ENCODE measurements at regions not wholly inside any gene's neighbourhood (a gene's known extent, or its start where the extent isn't known, plus 50 kb on each side); places are given as distances from the start of the nearest gene placed in this dataset.

DNA sequence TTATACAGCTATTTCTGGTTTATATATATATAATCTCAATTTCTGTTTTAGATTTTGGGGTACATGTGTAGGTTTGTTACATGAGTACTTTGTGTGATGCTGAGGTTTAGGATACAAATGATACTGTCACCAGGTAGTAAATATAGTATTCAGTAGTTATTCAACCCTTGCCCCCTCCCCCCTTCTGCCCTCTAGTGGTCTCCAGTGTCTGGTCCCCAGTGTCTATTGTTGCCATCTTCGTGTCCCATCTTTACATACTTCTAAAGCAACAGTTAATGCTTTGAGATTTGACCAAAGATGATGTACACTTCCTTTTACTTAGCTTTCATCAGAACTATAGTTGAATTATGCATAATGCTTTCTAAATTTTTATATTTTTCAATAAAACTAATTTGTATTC, 1623.4 kb upstream of the PRR20A start:
- ChIA-PET CTCF (no interaction called here), POLR2A (no interaction called here)
- Histone ChIP-seq H3K4me1 (ENCODE audit: control insufficient read depth, extremely low read depth, insufficient read depth, low read length) (no peaks in the 10 kb centered on the region), H3K4me2 (ENCODE audit: insufficient read depth, low read length) (no peak overlapping the region), H3K9ac (replicated peaks; ENCODE audit: extremely low read depth, insufficient read depth, low read length) (no peak overlapping the region), H3K36me3 (ENCODE audit: control insufficient read depth in 2 of 2, extremely low read depth in 1 of 2, insufficient read depth in 2 of 2, low read length in 2 of 2) (no peaks in the 10 kb centered on the region), H4K20me1 (replicated peaks; ENCODE audit: control insufficient read depth, extremely low read depth, insufficient read depth, low read length) (no peaks in the 10 kb centered on the region), H3K27ac (ENCODE audit: insufficient read depth, low read depth, low read length) (no peak overlapping the region), H3K9me1 (replicated peaks; ENCODE audit: control insufficient read depth, extremely low read depth, insufficient read depth, low read length) (no peaks in the 10 kb centered on the region), H2AFZ (ENCODE audit: low read depth, low read length) (no peak overlapping the region), H3K9me3 (replicated peaks; ENCODE audit: control insufficient read depth, insufficient read depth, low read length) (no peaks in the 10 kb centered on the region), H3K27me3 (ENCODE audit: control insufficient read depth in 2 of 2, insufficient read depth in 2 of 2, low read length in 2 of 2) (no peaks in the 10 kb centered on the region), H3K79me2 (ENCODE audit: control insufficient read depth, insufficient read depth, low read length) (no peaks in the 10 kb centered on the region), H3K4me3 (replicated peaks in 1 of 3; ENCODE audit: insufficient read depth in 1 of 3, low read depth in 1 of 3, low read length in 3 of 3) (no peak overlapping the region)
- no peak for TF ChIP-seq CTCF (IDR thresholded peaks at IDR 0.05; ENCODE audit: extremely low read depth in 1 of 2, insufficient read depth in 1 of 2, low read depth in 1 of 2, low read length in 2 of 2)
- no peak for TF ChIP-seq EZH2 (IDR thresholded peaks at IDR 0.05; ENCODE audit: borderline replicate concordance, low read depth, low read length, severe bottlenecking)
- TF ChIP-seq MYC (IDR thresholded peaks at IDR 0.05; ENCODE audit: low read depth, low read length): no peak
- TF ChIP-seq GATA2 (IDR thresholded peaks at IDR 0.05; ENCODE audit: insufficient read depth, insufficient read length, low read depth, low read length): no peak
- no peak for TF ChIP-seq FOS (IDR thresholded peaks at IDR 0.05; ENCODE audit: borderline replicate concordance, insufficient read depth, low read length)
- no peak for FAIRE-seq
- intact Hi-C loops (cut with micrococcal nuclease) (no loop called here), dilution Hi-C loops (cut with MboI; ENCODE audit: extremely low pct_ligation_motif_present, low sequenced_read_pairs) (no loop called here)
- DNase-seq (ENCODE audit: low read depth, low spot score): no peak
- BruUV-seq (replicated peaks): no TSS peak

GRCh38 chr13:55528434-55528833, 1612.3 kb upstream of the PRR20A start:
- FAIRE-seq (no peak), DNase-seq (ENCODE audit: low read depth, low spot score) (no peak)
- H2AFZ ChIP-seq (ENCODE audit: low read depth, low read length): no peak overlapping the region
- H3K4me1 ChIP-seq (ENCODE audit: control insufficient read depth, extremely low read depth, insufficient read depth, low read length): no peaks in the 10 kb centered on the region
- no peaks in the 10 kb centered on the region for H3K79me2 ChIP-seq (ENCODE audit: control insufficient read depth, insufficient read depth, low read length)
- H3K4me3 ChIP-seq (replicated peaks in 1 of 3; ENCODE audit: insufficient read depth in 1 of 3, low read depth in 1 of 3, low read length in 3 of 3): no peak overlapping the region
- no peak overlapping the region for H3K9ac ChIP-seq (replicated peaks; ENCODE audit: extremely low read depth, insufficient read depth, low read length)
- no peak for TF ChIP-seq POLR2AphosphoS5 (IDR thresholded peaks at IDR 0.05; ENCODE audit: insufficient read depth, low read depth, low read length)
- TF ChIP-seq, protein P1, sequence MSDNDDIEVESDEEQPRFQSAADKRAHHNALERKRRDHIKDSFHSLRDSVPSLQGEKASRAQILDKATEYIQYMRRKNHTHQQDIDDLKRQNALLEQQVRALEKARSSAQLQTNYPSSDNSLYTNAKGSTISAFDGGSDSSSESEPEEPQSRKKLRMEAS (IDR thresholded peaks at IDR 0.05; ENCODE audit: insufficient read depth, insufficient read length): no peak
- no peak for TF ChIP-seq JUN (IDR thresholded peaks at IDR 0.05; ENCODE audit: borderline replicate concordance, insufficient read depth, insufficient read length, low read depth)
- TF ChIP-seq EZH2 (IDR thresholded peaks at IDR 0.05; ENCODE audit: borderline replicate concordance, low read depth, low read length, severe bottlenecking): no peak
- TF ChIP-seq FOS (IDR thresholded peaks at IDR 0.05; ENCODE audit: borderline replicate concordance, insufficient read depth, low read length): no peak
- no peak for TF ChIP-seq CTCF (IDR thresholded peaks at IDR 0.05; ENCODE audit: extremely low read depth in 1 of 2, insufficient read depth in 1 of 2, low read depth in 1 of 2, low read length in 2 of 2)
- no peak for TF ChIP-seq POLR2A (IDR thresholded peaks at IDR 0.05; ENCODE audit: low read depth, low read length)
- TF ChIP-seq MYC (IDR thresholded peaks at IDR 0.05; ENCODE audit: low read depth, low read length): no peak
- TF ChIP-seq GATA2 (IDR thresholded peaks at IDR 0.05; ENCODE audit: insufficient read depth, insufficient read length, low read depth, low read length): no peak
- CTCF ChIA-PET: no interaction called here
- intact Hi-C loops (cut with micrococcal nuclease) (no loop called here), dilution Hi-C loops (cut with MboI; ENCODE audit: extremely low pct_ligation_motif_present, low sequenced_read_pairs) (no loop called here)
- no TSS peak for BruUV-seq (replicated peaks)
- no peaks in the 10 kb centered on the region for H4K20me1 ChIP-seq (replicated peaks; ENCODE audit: control insufficient read depth, extremely low read depth, insufficient read depth, low read length)
- H3K27ac ChIP-seq (ENCODE audit: insufficient read depth, low read depth, low read length): no peak overlapping the region
- no peaks in the 10 kb centered on the region for H3K36me3 ChIP-seq (ENCODE audit: control insufficient read depth in 2 of 2, extremely low read depth in 1 of 2, insufficient read depth in 2 of 2, low read length in 2 of 2)
- no peaks in the 10 kb centered on the region for H3K9me3 ChIP-seq (replicated peaks; ENCODE audit: control insufficient read depth, insufficient read depth, low read length)
- no peaks in the 10 kb centered on the region for H3K9me1 ChIP-seq (replicated peaks; ENCODE audit: control insufficient read depth, extremely low read depth, insufficient read depth, low read length)
- H3K27me3 ChIP-seq (ENCODE audit: control insufficient read depth in 2 of 2, insufficient read depth in 2 of 2, low read length in 2 of 2): no peaks in the 10 kb centered on the region
- no peak overlapping the region for H3K4me2 ChIP-seq (ENCODE audit: insufficient read depth, low read length)
- POLR2A ChIA-PET: no interaction called here
